Neural cell (in vitro differentiated cells): ENCODE measurements at regions not wholly inside any gene's neighbourhood (a gene's known extent, or its start where the extent isn't known, plus 50 kb on each side); places are given as distances from the start of the nearest gene placed in this dataset.

Experiments used
- CTCF ChIP-seq: fragments of 450-650 bp; IDR thresholded peaks from 2 replicates; pipeline ENCODE4 v1.5.1; 2014; ENCODE audit warnings: antibody characterized with exemption, mild to moderate bottlenecking, moderate library complexity; ENCODE audit not compliant: poor library complexity, severe bottlenecking
- EZH2 ChIP-seq: fragments of 200-600, 300-800 bp; shearing (Covaris generic), sonication (generic); IDR thresholded peaks from 2 replicates; pipeline ENCODE4 v1.6.1; 2014; ENCODE audit warnings: antibody characterized with exemption, low read length, borderline replicate concordance, mild to moderate bottlenecking; ENCODE audit not compliant: insufficient read depth, poor library complexity, severe bottlenecking
- RAD21 ChIP-seq: fragments of 450-650 bp; conservative IDR thresholded peaks from 2 replicates; pipeline ENCODE4 v1.6.1; 2014; ENCODE audit warnings: antibody characterized with exemption, mild to moderate bottlenecking, moderate library complexity
- TF ChIP-seq, protein P1 (sequence below): IDR thresholded peaks from 2 replicates; pipeline ENCODE4 v1.6.1; 2012; ENCODE audit warnings: borderline replicate concordance

GRCh38 chr2:147772781-147773180 lies 72.0 kb upstream of the ACVR2A start:
- TF ChIP-seq RAD21, result no peak
- TF ChIP-seq CTCF, result no peak
- TF ChIP-seq, protein P1, sequence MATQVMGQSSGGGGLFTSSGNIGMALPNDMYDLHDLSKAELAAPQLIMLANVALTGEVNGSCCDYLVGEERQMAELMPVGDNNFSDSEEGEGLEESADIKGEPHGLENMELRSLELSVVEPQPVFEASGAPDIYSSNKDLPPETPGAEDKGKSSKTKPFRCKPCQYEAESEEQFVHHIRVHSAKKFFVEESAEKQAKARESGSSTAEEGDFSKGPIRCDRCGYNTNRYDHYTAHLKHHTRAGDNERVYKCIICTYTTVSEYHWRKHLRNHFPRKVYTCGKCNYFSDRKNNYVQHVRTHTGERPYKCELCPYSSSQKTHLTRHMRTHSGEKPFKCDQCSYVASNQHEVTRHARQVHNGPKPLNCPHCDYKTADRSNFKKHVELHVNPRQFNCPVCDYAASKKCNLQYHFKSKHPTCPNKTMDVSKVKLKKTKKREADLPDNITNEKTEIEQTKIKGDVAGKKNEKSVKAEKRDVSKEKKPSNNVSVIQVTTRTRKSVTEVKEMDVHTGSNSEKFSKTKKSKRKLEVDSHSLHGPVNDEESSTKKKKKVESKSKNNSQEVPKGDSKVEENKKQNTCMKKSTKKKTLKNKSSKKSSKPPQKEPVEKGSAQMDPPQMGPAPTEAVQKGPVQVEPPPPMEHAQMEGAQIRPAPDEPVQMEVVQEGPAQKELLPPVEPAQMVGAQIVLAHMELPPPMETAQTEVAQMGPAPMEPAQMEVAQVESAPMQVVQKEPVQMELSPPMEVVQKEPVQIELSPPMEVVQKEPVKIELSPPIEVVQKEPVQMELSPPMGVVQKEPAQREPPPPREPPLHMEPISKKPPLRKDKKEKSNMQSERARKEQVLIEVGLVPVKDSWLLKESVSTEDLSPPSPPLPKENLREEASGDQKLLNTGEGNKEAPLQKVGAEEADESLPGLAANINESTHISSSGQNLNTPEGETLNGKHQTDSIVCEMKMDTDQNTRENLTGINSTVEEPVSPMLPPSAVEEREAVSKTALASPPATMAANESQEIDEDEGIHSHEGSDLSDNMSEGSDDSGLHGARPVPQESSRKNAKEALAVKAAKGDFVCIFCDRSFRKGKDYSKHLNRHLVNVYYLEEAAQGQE, result no peak
- no peak for TF ChIP-seq EZH2
